Jurkat, Clone E6-1 (cell line): ENCODE measurements at regions not wholly inside any gene's neighbourhood (a gene's known extent, or its start where the extent isn't known, plus 50 kb on each side); places are given as distances from the start of the nearest gene placed in this dataset.

Experiments
- DNase-seq: peaks from one replicate; pipeline ENCODE4 v3.0.0-alpha.2; 2011; ENCODE audit warnings: low read depth, low spot score
- H3K4me3 ChIP-seq: 2 replicates; pipeline ENCODE4 v1.5.1; 2011; ENCODE audit warnings: mild to moderate bottlenecking, low read length, control low read depth, moderate library complexity

GRCh38 chr4:107210450-107211239, 174.5 kb upstream of the DKK2 start:
- H3K4me3 ChIP-seq, result no peak overlapping the region
- no peak for DNase-seq

GRCh38 chr4:107203733-107204132, 167.6 kb upstream of the DKK2 start:
- DNase-seq, result no peak
- H3K4me3 ChIP-seq, result no peak overlapping the region

DNA sequence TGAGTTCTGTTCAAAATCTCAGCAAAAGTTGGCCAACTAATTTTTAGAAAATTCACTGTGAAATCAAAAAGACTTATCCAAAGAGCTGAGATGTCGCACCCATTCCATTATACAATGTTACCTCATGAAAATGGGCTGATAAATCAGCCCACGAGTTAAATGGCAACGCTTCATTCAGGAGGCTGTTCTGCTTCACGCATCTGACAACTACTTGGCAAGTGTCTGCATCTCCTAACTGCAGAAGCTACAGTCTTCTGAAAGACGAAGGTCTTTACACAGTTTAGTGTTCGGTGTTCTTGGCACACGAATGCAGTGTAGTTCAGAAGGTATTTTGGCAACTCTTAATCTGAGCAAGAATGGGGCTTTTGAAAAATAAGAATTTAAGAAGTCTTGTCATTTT, 166.6 kb upstream of the DKK2 start:
- no peak for DNase-seq
- no peak overlapping the region for H3K4me3 ChIP-seq

GRCh38 chr4:107197121-107197520, 161.0 kb upstream of the DKK2 start:
- no peak overlapping the region for H3K4me3 ChIP-seq
- DNase-seq, result no peak

- no peak for DNase-seq
- H3K4me3 ChIP-seq, result no peak overlapping the region
Measured at GRCh38 chr4:107196312-107196711, 160.2 kb upstream of the DKK2 start.

DNA sequence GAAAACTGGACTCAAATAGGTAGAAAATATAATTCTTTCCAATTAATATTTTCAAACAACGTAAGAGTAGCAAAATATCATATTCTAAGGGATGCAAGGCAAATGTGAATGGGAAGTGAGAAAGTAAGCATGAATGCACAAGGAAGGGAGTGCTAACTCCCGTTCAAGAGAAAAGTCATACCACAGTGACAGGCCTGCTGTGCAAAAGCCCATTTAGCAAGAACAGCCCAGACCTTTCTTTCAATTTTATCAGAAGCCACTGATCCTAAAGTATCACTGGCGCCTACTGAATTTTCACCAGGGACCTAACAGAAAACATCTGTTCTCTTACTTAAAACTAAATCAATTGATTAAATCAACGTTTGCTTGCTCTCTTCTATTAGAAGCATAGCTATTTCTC, 157.9 kb upstream of the DKK2 start:
- DNase-seq, result no peak
- no peak overlapping the region for H3K4me3 ChIP-seq

GRCh38 chr4:107192601-107193000, 156.5 kb upstream of the DKK2 start:
- no peak overlapping the region for H3K4me3 ChIP-seq
- no peak for DNase-seq

DNA sequence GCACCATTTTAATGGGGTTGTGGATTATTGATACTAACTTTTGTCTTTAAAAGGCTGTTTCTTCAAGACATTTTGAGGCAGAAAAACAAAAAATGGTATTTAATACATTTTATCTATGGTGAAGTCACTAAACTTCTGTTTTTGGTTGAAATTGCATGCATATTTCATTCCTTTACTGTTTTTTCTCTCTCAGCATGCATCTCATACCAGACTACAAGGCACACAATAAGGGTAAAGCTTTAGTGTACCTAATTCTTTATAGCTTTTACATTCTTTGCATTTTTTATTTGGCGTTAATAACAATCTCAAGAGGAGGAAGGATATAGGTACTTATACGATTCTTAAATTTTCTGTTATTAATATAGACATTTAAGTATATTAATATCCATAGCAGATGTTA, 151.0 kb upstream of the DKK2 start:
- H3K4me3 ChIP-seq, result no peak overlapping the region
- no peak for DNase-seq

DNA sequence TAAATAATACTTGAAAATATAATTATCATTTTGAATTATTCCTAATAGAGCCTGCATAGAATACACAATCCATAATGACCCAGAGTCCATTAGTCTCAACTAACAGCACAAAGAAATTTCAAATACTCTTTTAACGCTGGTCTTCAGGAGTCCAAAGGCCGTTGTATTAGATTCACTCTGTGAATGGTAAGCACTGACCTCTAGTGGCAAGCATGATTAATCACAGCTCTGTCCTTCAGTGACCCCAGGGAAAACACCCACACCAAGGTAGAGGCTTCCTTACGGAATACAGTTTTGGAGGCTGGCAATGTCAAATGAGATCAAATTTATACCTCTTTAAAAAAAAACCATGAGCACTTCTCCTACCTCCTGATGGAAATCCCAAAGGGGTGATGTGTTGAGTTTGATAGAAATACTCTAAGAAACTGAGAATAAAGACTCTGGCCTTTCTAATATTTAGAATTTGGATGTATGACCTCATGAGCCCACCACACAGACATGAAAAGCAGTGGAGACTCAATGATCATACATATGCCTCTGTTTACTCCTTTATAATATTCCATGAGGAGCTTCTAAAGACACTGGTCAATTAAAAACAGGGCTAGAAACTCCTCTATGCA, 147.2 kb upstream of the DKK2 start:
- no peak overlapping the region for H3K4me3 ChIP-seq
- peak; percentile 35 for DNase-seq

DNA sequence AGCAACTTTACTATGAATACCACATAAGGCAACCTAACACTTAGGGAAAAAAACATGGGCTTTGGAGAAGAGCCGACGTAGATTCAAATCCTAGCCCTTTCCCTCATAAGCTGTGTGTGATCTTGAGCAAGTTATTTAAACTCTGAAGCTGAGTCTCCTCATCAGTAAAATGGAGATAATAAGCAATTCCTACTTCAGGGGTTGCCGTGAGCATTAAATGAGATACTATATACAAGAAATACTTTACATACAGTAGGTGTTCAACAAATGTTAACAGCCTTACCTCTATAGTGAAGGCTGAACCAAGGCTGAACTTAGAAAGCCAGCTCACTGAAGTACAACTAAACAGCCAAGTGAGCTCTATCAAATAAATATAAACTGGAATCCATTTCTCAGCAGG, 146.2 kb upstream of the DKK2 start:
- H3K4me3 ChIP-seq, result no peak overlapping the region

DNA sequence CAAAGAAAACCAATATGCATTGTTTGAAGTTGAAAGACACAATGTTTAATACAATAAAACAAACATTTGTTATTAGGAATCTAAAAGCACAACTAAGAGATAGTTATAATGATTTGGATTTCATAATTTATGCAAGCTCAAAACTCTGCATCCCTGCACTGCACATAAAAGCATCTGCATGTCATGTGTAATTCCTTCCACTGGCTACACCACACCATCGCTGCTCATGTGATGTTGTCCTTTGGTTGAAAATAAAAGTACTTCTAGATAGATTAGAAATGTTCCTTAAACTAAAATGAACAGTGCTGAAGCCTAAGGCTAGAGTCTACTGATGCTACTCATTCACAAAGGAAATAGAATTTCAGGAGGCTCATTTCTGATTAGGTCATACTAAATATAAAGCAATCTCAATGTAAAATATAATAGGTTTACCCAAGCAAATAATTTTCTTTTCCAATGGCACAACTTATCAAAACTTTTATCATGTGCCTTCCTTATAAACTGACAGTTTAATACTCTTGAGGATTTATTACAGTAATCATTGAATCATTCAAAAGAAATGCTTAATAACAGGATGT, 130.8 kb upstream of the DKK2 start:
- H3K4me3 ChIP-seq, result no peak overlapping the region
- no peak for DNase-seq

More for the DNA sequence above, 146.2 kb upstream of the DKK2 start:
- DNase-seq, result no peak

DNA sequence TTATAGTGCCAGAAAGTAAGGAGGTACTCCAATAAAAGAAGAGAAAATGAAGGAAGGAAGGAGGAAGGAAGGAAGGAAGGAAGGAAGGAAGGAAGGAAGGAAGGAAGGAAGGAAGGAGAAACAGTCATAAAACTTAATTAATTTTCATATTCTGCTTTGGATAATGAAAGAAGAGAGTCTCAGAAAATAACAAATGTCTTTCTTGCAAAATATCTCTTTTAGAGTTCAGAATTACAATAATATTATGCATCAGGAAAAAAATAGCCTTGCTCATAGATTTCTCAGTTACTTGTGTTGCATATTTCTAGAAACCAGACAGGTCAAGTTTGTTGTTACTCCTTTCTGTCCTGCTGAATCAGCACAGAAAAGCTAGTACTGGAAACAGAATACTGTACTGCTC, 130.1 kb upstream of the DKK2 start:
- no peak for DNase-seq
- no peak overlapping the region for H3K4me3 ChIP-seq

DNA sequence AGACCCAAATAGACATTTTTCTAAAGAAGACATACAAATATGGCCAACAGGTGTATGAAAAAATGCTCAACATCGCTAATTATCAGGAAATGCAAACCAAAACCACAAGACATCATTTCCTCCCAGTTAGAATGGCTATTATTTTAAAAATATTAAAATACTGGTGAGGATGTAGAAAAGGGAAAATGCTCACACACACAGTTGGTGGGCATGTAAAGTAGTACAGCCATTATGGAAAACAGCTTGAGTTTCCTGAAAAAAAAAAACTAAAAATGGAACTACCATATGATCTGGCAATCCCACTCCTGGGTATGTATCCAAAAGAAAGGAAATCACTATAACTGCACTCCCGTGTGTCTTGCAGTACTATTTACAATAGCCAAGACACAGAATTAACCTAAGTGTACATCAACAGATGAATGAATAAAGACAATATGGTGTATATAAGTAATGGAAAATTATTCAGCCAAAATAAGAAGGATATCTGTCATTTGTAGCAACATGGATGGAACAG, 128.9 kb upstream of the DKK2 start:
- no peak overlapping the region for H3K4me3 ChIP-seq
- no peak for DNase-seq

- H3K4me3 ChIP-seq, result no peak overlapping the region
- DNase-seq, result no peak
Measured at GRCh38 chr4:107156443-107156842, 120.3 kb upstream of the DKK2 start.

GRCh38 chr4:107155366-107155765, 119.3 kb upstream of the DKK2 start:
- no peak for DNase-seq

DNA sequence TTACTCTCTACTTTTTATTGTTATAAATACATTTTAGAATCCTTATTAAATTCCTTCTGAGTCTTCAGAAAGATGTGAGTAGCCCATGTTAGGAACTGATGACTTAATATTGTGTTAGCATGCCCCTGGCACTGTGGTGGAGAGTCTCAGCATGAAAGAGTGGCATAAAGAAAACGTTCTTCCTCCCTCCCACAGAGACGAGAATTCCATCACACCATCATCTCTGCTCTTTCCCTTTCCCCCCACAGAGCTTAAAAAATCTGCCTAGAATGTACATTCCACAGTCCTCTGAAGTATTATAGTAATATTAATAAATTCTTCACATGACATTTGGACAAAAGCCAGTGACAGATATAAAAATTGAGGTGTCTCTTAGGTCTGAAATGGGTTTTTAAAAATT, 117.8 kb upstream of the DKK2 start:
- no peak for DNase-seq

More at GRCh38 chr4:107155366-107155765, 119.3 kb upstream of the DKK2 start:
- no peak overlapping the region for H3K4me3 ChIP-seq

DNA sequence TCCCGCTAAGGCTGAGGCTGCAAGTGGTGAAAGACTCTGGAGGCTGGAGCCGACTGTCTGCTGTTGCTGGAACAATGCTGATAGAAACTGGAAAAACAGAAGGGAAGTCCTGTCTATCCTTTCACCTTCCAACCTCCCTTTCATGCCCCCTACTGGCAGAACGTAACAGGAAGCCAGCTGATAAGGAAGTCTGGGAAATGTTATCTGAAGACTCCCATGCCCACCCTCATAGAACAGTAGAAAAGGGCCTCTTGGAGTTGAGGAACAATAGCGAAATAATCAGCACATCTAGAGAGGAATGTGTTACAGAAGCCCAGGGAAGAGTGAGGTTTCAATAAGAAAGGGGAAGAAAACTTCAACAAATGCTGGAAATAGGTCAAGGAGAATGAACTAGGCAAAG, 117.1 kb upstream of the DKK2 start:
- DNase-seq, result peak; percentile 16
- H3K4me3 ChIP-seq, result no peak overlapping the region

More for the DNA sequence above, 117.8 kb upstream of the DKK2 start:
- no peak overlapping the region for H3K4me3 ChIP-seq

DNA sequence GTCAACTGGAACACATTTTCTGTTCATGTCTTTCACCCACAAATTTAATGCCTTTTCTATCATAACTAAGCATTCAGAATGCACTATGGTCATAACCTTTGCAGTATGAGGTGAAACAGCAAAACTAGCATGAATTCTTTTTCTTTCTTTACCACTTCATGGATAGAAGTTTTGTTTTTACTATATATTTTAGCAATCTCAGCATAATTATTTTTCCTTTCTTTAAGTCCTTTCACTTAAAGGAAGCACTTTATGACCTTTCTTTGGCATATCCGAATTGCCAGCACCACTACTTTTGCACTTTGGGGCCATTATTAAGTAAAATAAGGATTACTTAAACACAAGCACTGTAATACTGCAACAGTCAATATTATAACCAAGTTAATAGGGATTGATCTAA, 115.1 kb upstream of the DKK2 start:
- no peak overlapping the region for H3K4me3 ChIP-seq

GRCh38 chr4:107148904-107149303, 112.8 kb upstream of the DKK2 start:
- no peak for DNase-seq
- no peak overlapping the region for H3K4me3 ChIP-seq

More for the DNA sequence above, 115.1 kb upstream of the DKK2 start:
- no peak for DNase-seq

DNA sequence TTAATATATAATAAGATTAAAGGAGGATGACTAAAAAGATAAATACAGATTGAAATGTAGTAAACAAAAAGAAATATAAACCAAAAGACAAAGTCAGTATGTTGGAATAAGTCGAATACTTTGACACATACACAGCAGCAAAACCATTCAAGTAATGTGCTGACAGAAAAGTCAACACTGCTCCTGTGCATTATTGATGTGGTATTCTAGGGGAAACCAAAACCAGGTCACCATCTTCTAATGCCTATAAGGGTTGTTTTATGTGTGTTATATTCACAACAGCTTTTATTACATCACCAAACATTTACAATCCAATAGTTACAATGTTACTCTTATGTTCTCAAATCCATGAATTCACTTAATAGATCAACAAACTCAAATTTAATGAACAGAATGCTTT, 111.8 kb upstream of the DKK2 start:
- DNase-seq, result peak; percentile 49
- H3K4me3 ChIP-seq, result no peak overlapping the region
